Caco-2 (cell line): ENCODE measurements at regions not wholly inside any gene's neighbourhood (a gene's known extent, or its start where the extent isn't known, plus 50 kb on each side); places are given as distances from the start of the nearest gene placed in this dataset.

Experiments used
- BruUV-seq: library from RNA; stranded (reverse); fragments of 400-500 nt; replicated peaks from 2 replicates; lab custom pipeline; 2021; lab: Mats Ljungman, UMichigan
- CTCF ChIA-PET: fragments of 300-600 bp; sonication (Branson Sonifier 250); formaldehyde crosslinking; loops from one replicate; lab custom pipeline; 2022; ENCODE audit warnings: antibody characterized with exemption; lab: Charles Lee
- POLR2A ChIA-PET: fragments of 300-600 bp; sonication (Branson Sonifier 250); formaldehyde crosslinking; loops from one replicate; lab custom pipeline; 2022; ENCODE audit warnings: antibody characterized with exemption; lab: Charles Lee
- DNase-seq, 2 experiments: peaks; one replicate each; pipeline versions ENCODE4 v3.0.0 to v3.0.0-alpha.2; 2020 to 2022
- H3K27me3 ChIP-seq: replicated peaks from 2 replicates; pipeline ENCODE4 v1.6.0; 2011; ENCODE audit warnings: low read length; ENCODE audit not compliant: control insufficient read depth, insufficient read depth
- H3K36me3 ChIP-seq: 2 replicates; pipeline ENCODE4 v1.5.1; 2011; ENCODE audit warnings: low read length; ENCODE audit not compliant: control insufficient read depth, insufficient read depth
- H3K4me1 ChIP-seq: fragments of 250-450 bp; sonication (Bioruptor Pico); 2 replicates; pipeline ENCODE4 v1.5.1; 2020; ENCODE audit warnings: mild to moderate bottlenecking
- H3K4me3 ChIP-seq: 2 replicates; pipeline ENCODE4 v1.5.1; 2011; ENCODE audit warnings: low read depth, mild to moderate bottlenecking, control low read depth, low read length
- H3K9me3 ChIP-seq: fragments of 250-450 bp; sonication (Bioruptor Pico); 2 replicates; pipeline ENCODE4 v1.5.1; 2020; ENCODE audit warnings: mild to moderate bottlenecking, moderate library complexity
- H3K27ac Mint-ChIP-seq: one replicate; pipeline ENCODE4 v1.8.0; 2022; ENCODE audit warnings: mixed read lengths; ENCODE audit not compliant: unreplicated experiment
- H3K27me3 Mint-ChIP-seq: one replicate; pipeline ENCODE4 v1.8.0; 2022; ENCODE audit warnings: mixed read lengths; ENCODE audit not compliant: insufficient read depth, unreplicated experiment
- H3K36me3 Mint-ChIP-seq: one replicate; pipeline ENCODE4 v1.8.0; 2022; ENCODE audit warnings: mild to moderate bottlenecking, mixed read lengths; ENCODE audit not compliant: insufficient read depth, unreplicated experiment
- H3K4me1 Mint-ChIP-seq: one replicate; pipeline ENCODE4 v1.8.0; 2022; ENCODE audit warnings: low read depth, mixed read lengths; ENCODE audit not compliant: unreplicated experiment
- H3K4me3 Mint-ChIP-seq: one replicate; pipeline ENCODE4 v1.8.0; 2022; ENCODE audit warnings: mild to moderate bottlenecking, moderate library complexity, mixed read lengths; ENCODE audit not compliant: unreplicated experiment
- H3K9me3 Mint-ChIP-seq: one replicate; pipeline ENCODE4 v1.8.0; 2022; ENCODE audit warnings: mixed read lengths; ENCODE audit not compliant: unreplicated experiment
- intact Hi-C: fragments of 100-400 bp; cut with micrococcal nuclease; formaldehyde crosslinking; loops from one replicate; pipeline ENCODE4 v1.10.0; 2022; ENCODE audit not compliant: unreplicated experiment
- TF ChIP-seq, protein P1 (sequence below), 2 experiments: fragments of 200-600 bp in 1 of 2; IDR thresholded peaks; 1 replicate in 1 of 2; 2 replicates in 1 of 2; pipeline versions ENCODE4 v1.5.1 to v1.8.0; 2011 to 2022; ENCODE audit warnings: antibody characterized with exemption in 1 of 2, control low read depth in 1 of 2, inconsistent platforms in 1 of 2, low read depth in 1 of 2, low read length in 1 of 2, mild to moderate bottlenecking in 1 of 2, moderate library complexity in 1 of 2; ENCODE audit not compliant: insufficient read depth in 1 of 2, severe bottlenecking in 1 of 2, unreplicated experiment in 1 of 2

DNA sequence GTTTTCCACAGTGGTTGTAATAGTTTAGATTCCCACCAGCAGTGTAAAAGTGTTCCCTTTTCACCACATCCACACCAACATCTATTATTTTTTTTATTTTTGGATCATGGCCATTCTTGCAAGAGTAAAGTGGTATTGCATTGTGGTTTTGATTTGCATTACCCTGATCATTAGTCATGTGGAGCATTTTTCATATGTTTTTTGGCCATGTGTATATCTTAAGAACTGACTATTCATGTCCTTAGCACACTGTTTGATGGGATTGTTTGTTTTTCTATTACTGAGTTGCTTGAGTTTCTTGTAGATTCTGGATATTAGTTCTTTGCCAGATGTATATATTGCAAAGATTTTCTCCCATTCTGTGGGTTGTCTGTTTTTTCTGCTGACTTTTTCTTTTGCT, 820.1 kb downstream of the TENT5A start:
- ChIA-PET POLR2A (no interaction called here), CTCF (no interaction called here)
- no peaks in the 10 kb centered on the region for H3K36me3 Mint-ChIP-seq
- H3K4me3 Mint-ChIP-seq, result no peak overlapping the region
- H3K4me3 ChIP-seq, result no peak overlapping the region
- BruUV-seq, result no TSS peak
- H3K9me3 ChIP-seq, result no peaks in the 10 kb centered on the region; the same call in 1 of the 2 replicates
- TF ChIP-seq, protein P1, sequence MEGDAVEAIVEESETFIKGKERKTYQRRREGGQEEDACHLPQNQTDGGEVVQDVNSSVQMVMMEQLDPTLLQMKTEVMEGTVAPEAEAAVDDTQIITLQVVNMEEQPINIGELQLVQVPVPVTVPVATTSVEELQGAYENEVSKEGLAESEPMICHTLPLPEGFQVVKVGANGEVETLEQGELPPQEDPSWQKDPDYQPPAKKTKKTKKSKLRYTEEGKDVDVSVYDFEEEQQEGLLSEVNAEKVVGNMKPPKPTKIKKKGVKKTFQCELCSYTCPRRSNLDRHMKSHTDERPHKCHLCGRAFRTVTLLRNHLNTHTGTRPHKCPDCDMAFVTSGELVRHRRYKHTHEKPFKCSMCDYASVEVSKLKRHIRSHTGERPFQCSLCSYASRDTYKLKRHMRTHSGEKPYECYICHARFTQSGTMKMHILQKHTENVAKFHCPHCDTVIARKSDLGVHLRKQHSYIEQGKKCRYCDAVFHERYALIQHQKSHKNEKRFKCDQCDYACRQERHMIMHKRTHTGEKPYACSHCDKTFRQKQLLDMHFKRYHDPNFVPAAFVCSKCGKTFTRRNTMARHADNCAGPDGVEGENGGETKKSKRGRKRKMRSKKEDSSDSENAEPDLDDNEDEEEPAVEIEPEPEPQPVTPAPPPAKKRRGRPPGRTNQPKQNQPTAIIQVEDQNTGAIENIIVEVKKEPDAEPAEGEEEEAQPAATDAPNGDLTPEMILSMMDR (IDR thresholded peaks at IDR 0.05; ENCODE audit: insufficient read depth in 1 of 2, low read depth in 1 of 2, low read length in 1 of 2, severe bottlenecking in 1 of 2, unreplicated experiment in 1 of 2), result no peak
- no peak overlapping the region for H3K27ac Mint-ChIP-seq
- intact Hi-C loops, result no loop called here
- no peaks in the 10 kb centered on the region for H3K27me3 Mint-ChIP-seq
- H3K4me1 Mint-ChIP-seq, result no peaks in the 10 kb centered on the region
- peaks cover 19% of the 10 kb centered on the region for H3K9me3 Mint-ChIP-seq
- no peaks in the 10 kb centered on the region for H3K4me1 ChIP-seq
- no peak for DNase-seq
- no peaks in the 10 kb centered on the region for H3K36me3 ChIP-seq
- H3K27me3 ChIP-seq, result no peaks in the 10 kb centered on the region

GRCh38 chr6:80930376-80930775, 822.1 kb downstream of the TENT5A start:
- Histone ChIP-seq H3K4me3 (no peak overlapping the region), H3K9me3 (no peaks in the 10 kb centered on the region; the same call in 1 of the 2 replicates), H3K4me1 (no peaks in the 10 kb centered on the region), H3K36me3 (no peaks in the 10 kb centered on the region), H3K27me3 (no peaks in the 10 kb centered on the region)
- TF ChIP-seq, protein P1 (IDR thresholded peaks at IDR 0.05; ENCODE audit: insufficient read depth in 1 of 2, low read depth in 1 of 2, low read length in 1 of 2, severe bottlenecking in 1 of 2, unreplicated experiment in 1 of 2), result no peak
- H3K9me3 Mint-ChIP-seq, result peaks cover 15% of the 10 kb centered on the region
- H3K4me3 Mint-ChIP-seq, result no peak overlapping the region
- DNase-seq, result no peak
- CTCF ChIA-PET, result interaction anchor here (0.6 kb wide), 1 partner anchor 14 kb away, joined by 3 read pairs; no protein-coding TSS in a partner anchor
- POLR2A ChIA-PET, result no interaction called here
- BruUV-seq, result no TSS peak
- H3K36me3 Mint-ChIP-seq, result no peaks in the 10 kb centered on the region
- H3K27me3 Mint-ChIP-seq, result no peaks in the 10 kb centered on the region
- H3K4me1 Mint-ChIP-seq, result no peaks in the 10 kb centered on the region
- intact Hi-C loops, result no loop called here
- no peak overlapping the region for H3K27ac Mint-ChIP-seq

DNA sequence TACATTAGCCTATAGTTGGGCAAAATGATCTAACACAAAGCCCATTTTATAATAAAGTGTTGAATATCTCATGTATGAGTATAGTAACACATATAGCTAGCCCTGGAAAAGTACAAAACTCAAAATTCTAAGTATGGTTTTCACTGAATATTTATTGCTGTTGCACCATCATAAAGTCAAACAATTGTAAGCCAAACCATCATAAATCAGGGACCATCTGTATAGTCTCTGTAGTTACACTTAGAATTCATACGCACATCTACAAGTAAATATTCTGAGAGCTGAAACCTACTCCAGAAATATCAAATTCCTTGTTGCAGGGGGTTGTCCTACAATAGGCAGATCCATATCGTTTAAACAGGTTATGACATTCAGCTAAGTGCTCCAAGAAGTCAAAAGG, 817.3 kb downstream of the BCKDHB start:
- TF ChIP-seq, protein P1 (IDR thresholded peaks at IDR 0.05; ENCODE audit: insufficient read depth in 1 of 2, low read depth in 1 of 2, low read length in 1 of 2, severe bottlenecking in 1 of 2, unreplicated experiment in 1 of 2), result no peak
- no TSS peak for BruUV-seq
- Histone ChIP-seq H3K27me3 (no peaks in the 10 kb centered on the region), H3K36me3 (no peaks in the 10 kb centered on the region), H3K4me1 (no peaks in the 10 kb centered on the region), H3K9me3 (no peaks in the 10 kb centered on the region), H3K4me3 (no peak overlapping the region)
- intact Hi-C loops, result no loop called here
- H3K4me1 Mint-ChIP-seq, result no peaks in the 10 kb centered on the region
- no peak overlapping the region for H3K27ac Mint-ChIP-seq
- POLR2A ChIA-PET, result no interaction called here
- CTCF ChIA-PET, result no interaction called here
- no peak overlapping the region for H3K4me3 Mint-ChIP-seq
- H3K9me3 Mint-ChIP-seq, result no peaks in the 10 kb centered on the region
- H3K36me3 Mint-ChIP-seq, result no peaks in the 10 kb centered on the region
- H3K27me3 Mint-ChIP-seq, result no peaks in the 10 kb centered on the region
- DNase-seq, result no peak
